ENCODE measurements at regions not wholly inside any gene's neighbourhood (a gene's known extent, or its start where the extent isn't known, plus 50 kb on each side); places are given as distances from the start of the nearest gene placed in this dataset.
"Not testable (repeated sequence)": the region's sequence is repeated elsewhere in the genome, so short reads cannot be mapped to it uniquely, and the experiment has no call there.

- no peak for DNase-seq (ENCODE audit: low read depth)
Observed at GRCh38 chr11:129729216-129729615, 86.4 kb upstream of the TMEM45B start.

DNA sequence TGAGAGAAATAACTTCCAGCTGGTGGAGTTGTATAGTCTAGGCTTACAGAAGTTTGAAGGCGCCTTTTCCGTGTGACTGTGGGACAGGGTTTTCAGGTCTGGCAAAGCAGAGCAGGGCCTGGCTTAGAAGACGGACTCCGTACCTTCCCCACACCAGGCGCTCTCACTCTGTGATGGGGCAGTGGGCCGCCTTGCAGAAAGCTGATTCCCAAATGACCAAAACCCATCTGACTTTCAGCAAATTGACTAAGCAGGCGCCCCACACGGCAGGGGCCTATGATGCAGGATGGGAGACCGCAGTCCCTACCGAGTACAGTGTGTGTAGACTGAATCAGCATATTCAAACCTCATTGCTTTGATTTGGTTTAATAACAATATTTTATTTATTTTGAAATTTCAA lies 85.8 kb upstream of the TMEM45B start:
- no peak for DNase-seq (ENCODE audit: low read depth)

DNA sequence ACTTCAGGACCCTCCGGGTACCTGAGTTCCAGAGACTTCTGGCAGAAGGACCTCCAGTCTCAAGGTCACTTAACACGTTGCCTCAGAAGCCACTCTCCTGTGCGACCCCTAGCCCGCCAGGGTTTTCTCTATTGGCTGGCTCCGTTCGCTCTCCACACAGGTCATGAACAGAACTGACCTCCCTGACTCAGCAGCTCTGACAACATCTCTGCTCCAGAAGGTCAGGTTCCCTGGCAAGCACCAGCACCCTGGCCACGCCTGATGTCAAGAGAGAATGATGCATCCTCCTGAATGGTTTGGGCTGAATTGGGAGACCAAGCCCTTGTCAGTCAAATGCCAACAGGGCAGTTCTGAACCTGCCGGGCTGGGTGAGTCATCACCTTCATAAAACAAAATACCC lies 84.3 kb upstream of the TMEM45B start:
- DNase-seq (ENCODE audit: low read depth): no peak

DNA sequence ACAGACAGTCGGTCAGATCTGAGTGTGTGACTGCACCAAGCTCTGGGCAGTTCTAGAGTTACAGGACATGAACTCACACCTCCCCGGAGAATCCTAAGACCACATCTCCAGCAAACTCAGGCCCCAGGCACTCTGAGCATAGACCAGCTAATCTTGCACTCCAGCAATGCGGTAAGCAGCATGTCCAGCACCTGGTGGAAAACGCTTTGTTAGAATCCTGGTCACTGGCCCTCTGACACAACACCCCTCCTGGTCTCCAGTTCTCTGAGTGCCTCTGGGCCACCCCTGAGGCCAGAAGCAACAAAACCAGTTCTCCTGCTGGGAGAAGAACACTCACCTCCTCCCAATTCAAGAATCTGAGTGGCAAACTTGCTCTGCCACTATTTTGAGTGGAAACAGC lies 82.7 kb upstream of the TMEM45B start:
- no peak for DNase-seq (ENCODE audit: low read depth)

GRCh38 chr11:129733384-129733783 lies 82.3 kb upstream of the TMEM45B start:
- DNase-seq (ENCODE audit: low read depth): no peak

DNA sequence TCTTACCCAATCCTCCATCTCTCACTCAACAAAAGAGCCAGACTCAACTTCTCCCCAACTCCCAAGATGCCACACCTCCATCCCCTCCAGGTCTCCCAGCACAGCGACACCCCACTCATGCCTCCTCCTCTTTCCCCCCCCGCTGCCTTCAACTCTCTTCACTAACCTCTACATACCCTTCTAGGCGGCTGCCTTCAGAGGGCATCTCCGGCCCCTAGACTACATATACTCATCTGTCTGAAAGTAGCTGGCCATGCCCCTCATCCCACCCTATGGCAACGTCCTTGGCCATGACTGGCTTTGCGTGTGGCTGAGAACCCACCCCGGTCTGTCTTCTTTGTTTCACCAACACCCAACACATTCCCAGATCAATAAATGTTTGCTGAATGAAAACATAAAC lies 81.7 kb upstream of the TMEM45B start:
- DNase-seq (ENCODE audit: low read depth): no peak

- DNase-seq (ENCODE audit: low read depth): no peak
Observed at GRCh38 chr11:129734654-129735053, 81.0 kb upstream of the TMEM45B start.

DNA sequence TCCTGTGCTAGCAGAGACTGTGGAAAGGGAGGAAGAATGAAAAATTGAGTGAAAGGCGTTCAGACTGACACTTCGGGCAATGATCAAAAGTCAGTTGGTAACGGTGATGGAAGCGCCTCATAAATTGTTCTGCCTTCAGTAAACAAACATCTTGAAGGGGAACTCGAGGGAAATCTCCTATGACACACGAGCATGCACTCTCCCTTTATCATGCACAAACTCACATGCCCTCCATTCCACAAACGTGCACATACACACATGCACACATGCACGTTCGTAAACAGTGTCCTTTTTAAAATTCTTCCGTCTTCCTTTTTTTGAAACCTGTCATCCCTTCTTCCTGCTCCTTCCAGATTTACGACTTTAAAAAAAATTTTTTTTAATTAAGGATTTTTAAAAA lies 77.8 kb upstream of the TMEM45B start:
- no peak for DNase-seq (ENCODE audit: low read depth)

DNA sequence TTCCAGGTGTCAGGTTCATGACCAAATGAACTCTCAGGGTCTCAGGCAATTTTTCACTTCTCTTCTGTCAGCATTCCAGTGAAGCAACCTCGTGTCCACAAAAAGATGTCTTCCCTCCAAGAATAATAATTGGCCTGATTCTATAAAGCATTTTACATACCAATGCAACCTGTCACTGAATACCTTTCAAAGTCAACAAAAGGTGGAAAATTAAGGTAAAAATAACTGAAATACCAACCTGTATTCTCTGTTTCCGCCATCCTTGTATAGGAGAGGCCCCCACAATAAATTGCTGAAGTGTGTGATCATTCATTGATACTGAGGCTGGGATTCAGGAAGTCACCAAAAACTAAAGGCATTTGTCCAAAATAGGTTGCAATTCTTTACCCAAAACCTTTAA lies 77.4 kb upstream of the TMEM45B start:
- DNase-seq (ENCODE audit: low read depth): no peak

DNA sequence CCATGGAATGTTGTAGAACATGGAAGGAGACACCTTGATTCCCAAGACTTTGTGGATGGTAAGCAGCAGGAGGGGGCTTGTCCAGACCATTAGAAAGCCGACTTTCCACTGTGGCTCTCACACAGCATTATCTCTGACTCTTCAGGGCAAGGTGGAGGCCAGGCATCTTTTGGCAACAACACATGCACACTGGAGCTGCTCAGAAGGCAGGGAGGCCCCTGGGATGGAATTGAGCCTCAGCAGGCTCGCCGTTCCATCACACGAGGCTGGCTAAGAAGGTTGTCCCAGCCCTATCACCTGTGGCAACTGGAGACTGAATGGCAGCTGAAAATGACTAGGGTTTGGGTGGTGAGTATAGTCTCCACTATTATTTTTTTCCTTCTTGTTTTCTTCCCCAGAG lies 76.3 kb upstream of the TMEM45B start:
- DNase-seq (ENCODE audit: low read depth): no peak

DNA sequence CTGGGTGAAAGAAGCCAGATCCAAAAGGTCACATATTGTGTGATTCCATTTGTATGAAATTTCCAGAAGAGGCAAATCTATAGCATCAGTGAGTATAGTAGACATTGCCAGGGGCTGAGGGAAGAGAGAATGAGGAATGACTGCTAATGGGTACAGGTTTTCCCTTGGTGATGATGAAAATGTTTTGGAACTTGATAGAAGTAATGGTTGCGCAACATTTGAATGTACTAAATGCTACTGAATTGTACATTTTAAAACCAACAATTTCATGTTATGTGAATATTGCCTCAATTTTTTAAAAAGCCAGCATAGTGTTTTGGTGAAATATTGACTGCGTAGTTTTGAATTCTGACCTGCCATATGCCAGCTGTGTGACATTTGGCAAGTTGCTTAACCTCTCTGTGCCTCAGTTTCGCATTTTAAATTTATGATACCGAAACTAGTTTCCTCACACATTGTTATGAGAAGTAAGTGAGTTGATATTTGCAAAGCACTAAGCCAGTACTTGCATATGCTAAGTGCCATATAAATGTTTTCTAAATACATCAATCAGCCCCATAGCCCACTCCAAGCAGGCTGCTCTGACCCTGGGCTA lies 75.4 kb upstream of the TMEM45B start:
- DNase-seq (ENCODE audit: low read depth): no peak

DNA sequence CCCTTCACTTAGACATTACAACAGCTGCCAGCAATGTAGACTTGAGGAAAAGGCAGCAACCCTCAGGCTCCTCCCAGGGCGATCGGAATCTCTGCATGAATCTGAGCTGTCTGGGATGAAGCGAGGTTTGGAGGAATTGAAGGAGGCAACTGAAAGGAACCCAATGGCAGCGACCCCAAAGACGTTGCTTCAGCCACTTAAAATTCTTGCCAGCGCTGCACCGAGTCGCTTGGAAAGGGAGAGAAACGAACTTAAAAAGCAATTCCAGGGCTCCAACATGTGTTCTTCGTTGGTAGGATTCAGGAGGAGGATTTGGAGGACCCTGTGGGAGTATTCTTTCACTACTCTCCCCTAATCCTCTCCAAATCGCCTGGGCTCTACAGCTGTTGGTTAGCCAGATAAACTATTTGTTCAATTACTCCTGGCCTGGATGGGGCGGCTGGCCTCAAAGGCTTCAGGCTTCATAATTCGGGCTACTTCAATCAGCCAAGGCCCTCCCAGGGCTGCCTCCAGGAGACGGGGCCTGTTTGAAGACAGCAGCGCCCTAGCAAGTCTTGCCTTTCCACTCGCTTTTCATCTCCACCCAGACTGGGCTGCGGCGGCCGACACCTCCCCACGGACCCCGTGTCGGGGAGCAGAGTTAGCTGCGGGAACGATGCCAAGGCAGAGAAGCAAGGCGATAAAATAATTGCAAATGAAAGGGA lies 72.4 kb upstream of the TMEM45B start:
- DNase-seq (ENCODE audit: low read depth): no peak

DNA sequence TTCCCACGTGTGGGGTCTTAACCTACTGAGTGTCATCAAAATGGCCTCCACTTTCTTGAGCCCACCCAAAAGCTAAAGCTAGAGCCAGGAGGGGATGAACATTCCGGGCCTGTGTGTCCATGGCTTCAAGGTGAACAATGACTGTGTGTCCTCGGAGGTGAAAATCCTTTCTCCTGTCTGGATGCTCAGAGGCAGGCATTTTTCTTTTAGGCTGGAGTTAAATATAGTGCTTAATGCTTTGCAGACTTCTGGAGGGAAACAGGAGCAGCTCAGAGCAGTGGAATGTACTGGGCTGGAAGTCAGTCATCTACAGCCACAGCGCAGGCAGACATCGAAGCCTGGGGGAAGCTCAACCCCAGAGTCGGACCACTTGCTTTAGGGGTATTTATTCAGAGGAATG lies 68.6 kb upstream of the TMEM45B start:
- no peak for DNase-seq (ENCODE audit: low read depth)

GRCh38 chr11:129749141-129749540 lies 66.5 kb upstream of the TMEM45B start:
- DNase-seq (ENCODE audit: low read depth): no peak

- peak; percentile 66 for DNase-seq (ENCODE audit: low read depth)
Observed at GRCh38 chr11:129750343-129751292, 65.0 kb upstream of the TMEM45B start.

- DNase-seq (ENCODE audit: low read depth): no peak
Observed at GRCh38 chr11:129751511-129751910, 64.1 kb upstream of the TMEM45B start.

GRCh38 chr11:129763569-129763968 lies 52.1 kb upstream of the TMEM45B start:
- DNase-seq (ENCODE audit: low read depth): not testable (repeated sequence)

- DNase-seq (ENCODE audit: low read depth): not testable (repeated sequence)
Observed at GRCh38 chr11:129764204-129764603, 51.4 kb upstream of the TMEM45B start.
